HepG2 (cell line): ENCODE measurements at regions not wholly inside any gene's neighbourhood (a gene's known extent, or its start where the extent isn't known, plus 50 kb on each side); places are given as distances from the start of the nearest gene placed in this dataset.

ENCODE experiments used
- CHCHD3 ChIP-seq: sonication (generic); formaldehyde crosslinking; IDR thresholded peaks from 2 replicates; pipeline ENCODE4 v1.8.0; 2022; ENCODE audit warnings: mild to moderate bottlenecking, missing genetic modification reagents, moderate library complexity
- CTCF ChIP-seq: sonication (generic); formaldehyde crosslinking; IDR thresholded peaks from 2 replicates; pipeline ENCODE4 v1.5.0; 2020; ENCODE audit warnings: mild to moderate bottlenecking, missing genetic modification reagents, moderate library complexity
- REST ChIP-seq, 2 experiments: IDR thresholded peaks; 2 replicates each; pipeline ENCODE4 v1.6.1; 2011 to 2012; ENCODE audit warnings: low read length in 2 of 2, borderline replicate concordance in 1 of 2, low read depth in 1 of 2, mild to moderate bottlenecking in 1 of 2, moderate library complexity in 1 of 2
- SP4 ChIP-seq: sonication (generic); formaldehyde crosslinking; IDR thresholded peaks from 2 replicates; pipeline ENCODE4 v1.8.1; 2023; ENCODE audit warnings: mild to moderate bottlenecking, missing genetic modification reagents
- ZNF318 ChIP-seq: sonication (generic); formaldehyde crosslinking; IDR thresholded peaks from 2 replicates; pipeline ENCODE4 v1.4.0; 2020; ENCODE audit warnings: mild to moderate bottlenecking, missing genetic modification reagents
- ZNF629 ChIP-seq: sonication (generic); formaldehyde crosslinking; conservative IDR thresholded peaks from 2 replicates; pipeline ENCODE4 v1.5.0; 2020; ENCODE audit warnings: missing genetic modification reagents
- ZNF780A ChIP-seq: sonication (generic); formaldehyde crosslinking; IDR thresholded peaks from 2 replicates; pipeline ENCODE4 v1.8.0; 2022; ENCODE audit warnings: mild to moderate bottlenecking, missing genetic modification reagents, moderate library complexity
- ZNF83 ChIP-seq: sonication (generic); formaldehyde crosslinking; IDR thresholded peaks from 2 replicates; pipeline ENCODE4 v1.4.0; 2020; ENCODE audit warnings: missing genetic modification reagents, mild to moderate bottlenecking, borderline replicate concordance
- ZZZ3 ChIP-seq: sonication (generic); formaldehyde crosslinking; IDR thresholded peaks from 2 replicates; pipeline ENCODE4 v1.4.0; 2020; ENCODE audit warnings: missing genetic modification reagents, mild to moderate bottlenecking, borderline replicate concordance

GRCh38 chr7:25710959-25711358 lies 441.0 kb upstream of the NFE2L3 start:
- no peak for TF ChIP-seq ZNF629 (CRISPR knock-in tag)
- no peak for TF ChIP-seq CTCF (CRISPR knock-in tag)
- TF ChIP-seq ZNF780A (CRISPR knock-in tag), result no peak
- TF ChIP-seq CHCHD3, result no peak
- TF ChIP-seq ZZZ3 (CRISPR knock-in tag), result no peak
- no peak for TF ChIP-seq SP4 (CRISPR knock-in tag)
- no peak for TF ChIP-seq ZNF83 (CRISPR knock-in tag)
- no peak for TF ChIP-seq REST (IDR thresholded peaks at IDR 0.05; ENCODE audit: borderline replicate concordance in 1 of 2, low read depth in 1 of 2, low read length in 2 of 2)
- TF ChIP-seq ZNF318 (CRISPR knock-in tag), result no peak
